ENCODE measurements at regions not wholly inside any gene's neighbourhood (a gene's known extent, or its start where the extent isn't known, plus 50 kb on each side); places are given as distances from the start of the nearest gene placed in this dataset.

DNA sequence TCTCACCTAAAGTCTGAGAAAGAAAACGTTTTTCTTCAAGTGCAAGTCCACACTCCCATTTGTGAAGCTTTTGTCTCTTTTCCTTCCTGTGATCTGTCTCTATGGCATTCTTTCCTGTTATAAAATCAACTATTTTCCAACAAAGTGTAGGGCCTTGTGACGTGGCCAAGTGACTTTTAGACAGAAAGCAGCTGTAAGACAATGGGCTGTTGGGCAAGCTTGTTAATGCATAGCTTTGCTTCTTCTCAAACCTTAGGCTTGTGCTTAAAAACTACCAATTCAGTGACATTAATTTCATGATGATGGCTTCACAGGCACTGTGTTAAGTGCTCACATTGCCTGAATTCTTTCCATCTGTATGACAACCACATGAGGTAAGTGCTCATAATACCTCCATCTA lies 83.5 kb downstream of the VCY1B start:
- Histone ChIP-seq H3K4me3 (ENCODE audit: low read length) (no peak overlapping the region), H3K36me3 (ENCODE audit: control insufficient read depth, insufficient read depth, low read length) (no peaks in the 10 kb centered on the region), H3K27me3 (ENCODE audit: control insufficient read depth, insufficient read depth, low read length) (no peaks in the 10 kb centered on the region), H3K27ac (ENCODE audit: low read length) (no peak overlapping the region), H3K4me1 (ENCODE audit: control insufficient read depth, insufficient read depth, low read length) (no peaks in the 10 kb centered on the region), H3K9me3 (ENCODE audit: control insufficient read depth, insufficient read depth, low read length) (no peaks in the 10 kb centered on the region)
- DNase-seq (ENCODE audit: low read depth, low spot score), result no peak
- no CpG with 5 or more reads among the region's 2 CpGs for WGBS (ENCODE audit: insufficient coverage, insufficient read length)

DNA sequence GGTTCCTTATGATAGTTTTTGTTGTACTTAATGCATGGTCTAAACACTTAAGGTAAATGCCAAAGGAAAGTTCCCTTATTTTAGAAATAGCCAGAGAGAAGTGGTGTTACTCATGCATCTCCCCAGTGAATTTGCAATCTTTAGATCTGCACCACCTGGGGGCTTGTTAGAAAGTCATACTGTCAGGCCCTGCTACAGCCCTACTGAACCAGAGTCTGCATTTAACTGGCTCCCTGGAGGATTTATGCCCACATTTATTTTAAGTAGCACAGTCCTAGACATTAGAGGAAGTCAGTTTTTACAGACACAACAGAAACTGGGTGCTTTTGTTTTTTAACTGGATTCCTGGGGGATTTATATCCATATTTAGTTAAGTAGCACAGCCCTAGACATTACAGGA lies 89.6 kb downstream of the VCY1B start:
- Histone ChIP-seq H3K27me3 (ENCODE audit: control insufficient read depth, insufficient read depth, low read length) (no peaks in the 10 kb centered on the region), H3K36me3 (ENCODE audit: control insufficient read depth, insufficient read depth, low read length) (no peaks in the 10 kb centered on the region), H3K4me3 (ENCODE audit: low read length) (no peak overlapping the region), H3K27ac (ENCODE audit: low read length) (no peak overlapping the region), H3K4me1 (ENCODE audit: control insufficient read depth, insufficient read depth, low read length) (no peaks in the 10 kb centered on the region), H3K9me3 (ENCODE audit: control insufficient read depth, insufficient read depth, low read length) (no peaks in the 10 kb centered on the region)
- DNase-seq (ENCODE audit: low read depth, low spot score), result no peak

DNA sequence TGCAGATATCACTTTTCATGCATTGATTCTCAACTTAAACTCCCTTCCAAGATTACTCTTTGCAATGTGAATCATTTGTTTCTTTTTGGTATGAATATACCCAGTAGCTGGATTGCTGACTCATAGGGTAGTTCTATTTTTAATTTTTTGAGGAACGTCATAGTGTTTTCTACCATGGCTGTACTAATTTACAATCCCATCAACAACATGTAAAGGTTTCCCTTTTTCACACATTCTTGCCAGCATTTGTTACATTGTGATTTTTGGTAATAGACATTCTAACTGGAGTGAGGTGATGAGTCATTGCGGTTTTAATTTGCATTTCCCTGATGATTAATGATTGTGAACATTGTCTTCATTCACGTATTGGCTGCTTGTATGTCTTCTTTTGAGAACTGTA lies 126.7 kb downstream of the VCY1B start:
- no peak for DNase-seq (ENCODE audit: low read depth, low spot score)
- H3K4me3 ChIP-seq (ENCODE audit: low read length), result no peak overlapping the region

DNA sequence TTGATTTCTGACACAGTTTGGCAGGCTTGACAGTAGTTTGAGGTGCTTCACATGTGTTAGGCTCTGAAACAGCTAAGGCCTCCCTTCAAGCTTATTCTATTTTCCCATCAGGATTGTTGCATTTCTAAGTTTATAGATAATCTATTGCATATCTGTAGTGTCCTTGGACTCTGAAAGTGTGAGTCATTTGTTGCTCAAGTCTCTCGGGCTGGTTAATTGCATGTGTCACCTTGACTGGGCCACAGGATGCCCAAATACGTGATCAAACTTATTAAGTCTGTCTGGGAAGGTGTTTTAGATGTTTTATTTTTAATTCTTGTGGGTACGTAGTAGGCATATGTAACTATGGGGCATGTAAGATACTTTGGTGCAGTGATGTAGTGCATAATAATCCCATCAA lies 166.0 kb downstream of the VCY1B start:
- no CpG with 5 or more reads among the region's 3 CpGs for WGBS (ENCODE audit: insufficient coverage, insufficient read length)
- Histone ChIP-seq H3K36me3 (ENCODE audit: control insufficient read depth, insufficient read depth, low read length) (no peaks in the 10 kb centered on the region), H3K9me3 (ENCODE audit: control insufficient read depth, insufficient read depth, low read length) (no peaks in the 10 kb centered on the region), H3K4me3 (ENCODE audit: low read length) (no peak overlapping the region), H3K27ac (ENCODE audit: low read length) (no peak overlapping the region), H3K27me3 (ENCODE audit: control insufficient read depth, insufficient read depth, low read length) (no peaks in the 10 kb centered on the region), H3K4me1 (ENCODE audit: control insufficient read depth, insufficient read depth, low read length) (no peaks in the 10 kb centered on the region)
- DNase-seq (ENCODE audit: low read depth, low spot score), result no peak

More for the DNA sequence above, 126.7 kb downstream of the VCY1B start:
- no peaks in the 10 kb centered on the region for H3K9me3 ChIP-seq (ENCODE audit: control insufficient read depth, insufficient read depth, low read length)
- no peaks in the 10 kb centered on the region for H3K27me3 ChIP-seq (ENCODE audit: control insufficient read depth, insufficient read depth, low read length)
- H3K36me3 ChIP-seq (ENCODE audit: control insufficient read depth, insufficient read depth, low read length), result no peaks in the 10 kb centered on the region
- no peak overlapping the region for H3K27ac ChIP-seq (ENCODE audit: low read length)
- H3K4me1 ChIP-seq (ENCODE audit: control insufficient read depth, insufficient read depth, low read length), result no peaks in the 10 kb centered on the region
- WGBS (ENCODE audit: insufficient coverage, insufficient read length), result no CpG with 5 or more reads among the region's 3 CpGs

DNA sequence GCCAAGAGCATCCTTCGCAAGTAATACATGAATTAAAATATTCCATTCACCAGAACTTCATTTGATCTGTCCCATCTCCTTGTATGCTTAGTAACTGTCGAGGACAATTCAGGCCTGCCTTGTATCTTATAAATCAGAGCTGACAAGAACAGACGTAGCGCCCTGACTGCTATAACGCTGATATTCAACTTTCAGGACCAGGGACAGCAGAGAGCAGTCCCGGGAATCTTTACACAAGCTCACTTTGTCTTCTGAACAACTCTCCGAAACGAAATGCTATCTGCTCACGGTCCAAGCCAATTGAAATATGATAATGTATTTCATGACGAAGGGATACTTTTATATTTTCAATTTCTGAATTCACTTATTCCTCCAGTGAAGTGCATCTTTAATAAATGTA lies 175.7 kb downstream of the VCY1B start:
- WGBS (ENCODE audit: insufficient coverage, insufficient read length), result no CpG with 5 or more reads among the region's 10 CpGs
- no peaks in the 10 kb centered on the region for H3K27me3 ChIP-seq (ENCODE audit: control insufficient read depth, insufficient read depth, low read length)
- H3K36me3 ChIP-seq (ENCODE audit: control insufficient read depth, insufficient read depth, low read length), result no peaks in the 10 kb centered on the region
- H3K9me3 ChIP-seq (ENCODE audit: control insufficient read depth, insufficient read depth, low read length), result no peaks in the 10 kb centered on the region
- no peak overlapping the region for H3K4me3 ChIP-seq (ENCODE audit: low read length)
- no peak for DNase-seq (ENCODE audit: low read depth, low spot score)
- no peaks in the 10 kb centered on the region for H3K4me1 ChIP-seq (ENCODE audit: control insufficient read depth, insufficient read depth, low read length)
- H3K27ac ChIP-seq (ENCODE audit: low read length), result no peak overlapping the region

DNA sequence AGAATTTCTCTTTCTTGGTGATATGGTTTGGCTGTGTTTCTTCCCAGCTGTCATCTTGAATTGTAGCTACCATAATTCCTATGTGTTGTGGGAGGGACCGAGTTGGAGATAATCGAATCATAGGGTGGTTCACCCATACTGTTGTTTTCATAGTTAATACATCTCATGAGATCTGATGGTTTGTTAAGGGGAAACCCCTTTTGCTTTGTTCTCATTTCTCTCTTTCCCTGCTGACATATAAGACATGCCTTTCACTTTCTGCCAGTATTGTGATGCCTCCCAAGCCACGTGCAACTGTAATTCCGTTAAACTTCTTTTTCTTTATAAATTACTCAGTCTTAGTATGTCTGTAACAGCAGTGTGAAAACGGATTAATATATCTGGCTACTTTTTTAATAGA lies 179.0 kb downstream of the VCY1B start:
- Histone ChIP-seq H3K36me3 (ENCODE audit: control insufficient read depth, insufficient read depth, low read length) (no peaks in the 10 kb centered on the region), H3K9me3 (ENCODE audit: control insufficient read depth, insufficient read depth, low read length) (no peaks in the 10 kb centered on the region), H3K27ac (ENCODE audit: low read length) (no peak overlapping the region), H3K27me3 (ENCODE audit: control insufficient read depth, insufficient read depth, low read length) (no peaks in the 10 kb centered on the region), H3K4me1 (ENCODE audit: control insufficient read depth, insufficient read depth, low read length) (no peaks in the 10 kb centered on the region), H3K4me3 (ENCODE audit: low read length) (no peak overlapping the region)
- no peak for DNase-seq (ENCODE audit: low read depth, low spot score)
- WGBS (ENCODE audit: insufficient coverage, insufficient read length), result no CpG with 5 or more reads among the region's 5 CpGs

DNA sequence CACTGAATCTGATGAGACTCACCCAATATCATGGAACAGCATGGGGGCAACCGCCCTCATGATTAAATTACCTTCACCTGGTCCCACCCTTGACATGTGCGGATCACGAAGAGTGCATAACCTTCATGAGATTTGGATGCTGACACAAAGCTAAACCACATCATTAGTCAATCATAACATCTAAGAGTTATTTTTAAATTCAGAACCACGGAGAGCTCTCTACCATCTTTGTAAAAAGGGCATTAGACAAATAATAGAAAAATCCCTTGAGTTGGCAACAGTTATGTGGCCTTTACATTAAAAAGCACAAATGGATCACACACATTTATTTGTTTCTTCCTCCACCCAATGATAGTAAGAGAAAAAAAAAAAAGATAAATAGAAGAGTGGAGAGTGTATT lies 182.2 kb downstream of the VCY1B start:
- no CpG with 5 or more reads among the region's 4 CpGs for WGBS (ENCODE audit: insufficient coverage, insufficient read length)
- no peak for DNase-seq (ENCODE audit: low read depth, low spot score)
- H3K36me3 ChIP-seq (ENCODE audit: control insufficient read depth, insufficient read depth, low read length), result no peaks in the 10 kb centered on the region
- H3K4me3 ChIP-seq (ENCODE audit: low read length), result no peak overlapping the region
- no peak overlapping the region for H3K27ac ChIP-seq (ENCODE audit: low read length)
- H3K27me3 ChIP-seq (ENCODE audit: control insufficient read depth, insufficient read depth, low read length), result no peaks in the 10 kb centered on the region
- no peaks in the 10 kb centered on the region for H3K4me1 ChIP-seq (ENCODE audit: control insufficient read depth, insufficient read depth, low read length)
- no peaks in the 10 kb centered on the region for H3K9me3 ChIP-seq (ENCODE audit: control insufficient read depth, insufficient read depth, low read length)

DNA sequence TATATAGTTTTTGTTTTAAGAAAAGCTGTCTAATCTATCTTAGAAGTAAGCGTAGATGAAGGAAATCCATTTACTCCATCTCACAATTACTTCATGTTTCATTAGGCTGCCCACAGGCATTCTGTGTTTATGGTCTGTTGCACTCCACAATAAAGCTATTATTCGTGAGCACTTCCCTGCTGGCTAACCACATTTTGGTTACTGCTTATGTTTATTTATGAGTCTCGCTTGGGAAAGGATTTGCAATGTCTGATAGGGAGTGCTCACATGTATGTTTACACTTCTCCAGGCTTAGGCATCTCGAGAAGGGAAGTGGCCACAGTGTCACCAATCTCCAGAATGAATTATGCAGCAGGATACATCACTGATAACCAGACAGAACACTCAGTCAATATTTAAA lies 190.9 kb downstream of the VCY1B start:
- Histone ChIP-seq H3K4me3 (ENCODE audit: low read length) (no peak overlapping the region), H3K27me3 (ENCODE audit: control insufficient read depth, insufficient read depth, low read length) (no peaks in the 10 kb centered on the region), H3K4me1 (ENCODE audit: control insufficient read depth, insufficient read depth, low read length) (no peaks in the 10 kb centered on the region), H3K9me3 (ENCODE audit: control insufficient read depth, insufficient read depth, low read length) (no peaks in the 10 kb centered on the region), H3K27ac (ENCODE audit: low read length) (no peak overlapping the region), H3K36me3 (ENCODE audit: control insufficient read depth, insufficient read depth, low read length) (no peaks in the 10 kb centered on the region)
- no peak for DNase-seq (ENCODE audit: low read depth, low spot score)
- WGBS (ENCODE audit: insufficient coverage, insufficient read length), result no CpG with 5 or more reads among the region's 4 CpGs

DNA sequence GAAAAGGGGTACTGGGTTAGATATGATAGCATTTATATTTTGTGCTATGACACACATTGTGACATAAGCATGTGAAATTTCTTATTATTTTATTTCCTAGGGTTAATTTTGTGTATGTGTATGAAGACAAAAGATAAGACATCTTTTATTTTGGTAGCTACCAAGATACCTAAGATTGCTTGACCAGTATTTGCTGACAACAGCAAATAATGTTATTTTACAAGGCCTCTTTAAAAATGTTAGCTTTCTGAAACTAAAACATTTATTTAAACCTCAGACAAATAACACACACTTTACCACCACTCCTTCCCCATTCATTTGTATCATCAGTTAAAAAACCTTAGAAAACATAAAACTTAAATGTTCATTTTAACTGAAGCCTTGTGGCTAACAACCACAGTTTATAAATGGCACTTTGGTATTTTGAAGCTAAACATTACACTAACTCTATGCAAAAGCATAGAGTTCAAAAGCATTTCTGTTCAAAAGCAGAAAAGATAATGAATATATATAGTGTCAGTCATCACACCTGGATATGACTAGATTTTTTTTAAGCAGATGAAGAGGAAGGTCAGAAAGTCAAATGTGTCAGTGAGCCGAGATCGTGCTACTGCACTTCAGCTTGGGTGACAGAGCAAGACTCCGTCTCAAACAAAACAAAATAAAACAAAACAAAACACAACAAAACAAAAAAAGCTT lies 193.0 kb downstream of the VCY1B start:
- Histone ChIP-seq H3K27me3 (ENCODE audit: control insufficient read depth, insufficient read depth, low read length) (no peaks in the 10 kb centered on the region), H3K9me3 (ENCODE audit: control insufficient read depth, insufficient read depth, low read length) (no peaks in the 10 kb centered on the region), H3K4me3 (ENCODE audit: low read length) (no peak overlapping the region), H3K27ac (ENCODE audit: low read length) (no peak overlapping the region), H3K36me3 (ENCODE audit: control insufficient read depth, insufficient read depth, low read length) (no peaks in the 10 kb centered on the region), H3K4me1 (ENCODE audit: control insufficient read depth, insufficient read depth, low read length) (no peaks in the 10 kb centered on the region)
- no peak for DNase-seq (ENCODE audit: low read depth, low spot score)
- WGBS (ENCODE audit: insufficient coverage, insufficient read length), result no CpG with 5 or more reads among the region's 3 CpGs

DNA sequence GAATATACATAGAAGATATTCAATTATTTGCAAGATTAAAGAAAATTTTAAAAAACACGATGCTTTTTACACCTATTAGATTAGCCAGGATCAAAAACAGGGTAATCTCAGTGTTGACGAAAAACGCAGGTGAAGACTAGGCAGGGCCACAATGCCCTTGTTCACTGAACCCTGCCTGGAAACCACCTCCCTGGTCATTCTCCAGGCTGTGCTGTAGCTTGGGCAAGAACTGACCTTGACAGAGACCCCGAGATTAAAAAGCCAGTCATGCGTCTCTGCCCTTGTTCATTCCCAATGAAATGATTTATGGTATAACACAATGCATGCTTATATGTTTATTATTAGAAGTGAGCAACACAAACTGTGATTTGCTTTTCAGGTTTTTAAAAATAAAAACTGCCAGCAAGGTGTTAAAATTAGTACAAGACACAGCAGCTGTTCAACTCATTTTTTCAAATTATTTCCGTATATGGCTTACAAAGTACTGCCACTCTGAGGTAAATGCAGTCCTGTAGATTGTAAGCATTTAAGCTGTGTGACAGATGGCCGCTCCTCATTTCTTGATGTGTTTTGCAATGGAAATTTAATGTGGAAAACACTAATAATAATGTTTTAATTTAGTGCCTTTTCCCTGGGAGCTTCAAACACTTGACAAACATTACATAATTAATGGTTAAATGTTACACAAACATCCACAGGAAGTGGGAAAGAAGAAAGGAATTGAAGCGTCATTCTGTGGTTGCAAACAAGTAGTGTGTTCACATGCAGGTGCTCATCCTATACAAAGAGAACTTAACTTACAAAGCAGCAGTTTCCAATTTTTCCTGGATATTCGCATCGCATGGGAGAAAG lies 200.2 kb downstream of the VCY1B start:
- no CpG with 5 or more reads among the region's 10 CpGs for WGBS (ENCODE audit: insufficient coverage, insufficient read length)
- DNase-seq (ENCODE audit: low read depth, low spot score), result no peak
- H3K27me3 ChIP-seq (ENCODE audit: control insufficient read depth, insufficient read depth, low read length), result no peaks in the 10 kb centered on the region
- no peaks in the 10 kb centered on the region for H3K9me3 ChIP-seq (ENCODE audit: control insufficient read depth, insufficient read depth, low read length)
- H3K4me1 ChIP-seq (ENCODE audit: control insufficient read depth, insufficient read depth, low read length), result no peaks in the 10 kb centered on the region
- no peak overlapping the region for H3K4me3 ChIP-seq (ENCODE audit: low read length)
- H3K27ac ChIP-seq (ENCODE audit: low read length), result no peak overlapping the region
- no peaks in the 10 kb centered on the region for H3K36me3 ChIP-seq (ENCODE audit: control insufficient read depth, insufficient read depth, low read length)

DNA sequence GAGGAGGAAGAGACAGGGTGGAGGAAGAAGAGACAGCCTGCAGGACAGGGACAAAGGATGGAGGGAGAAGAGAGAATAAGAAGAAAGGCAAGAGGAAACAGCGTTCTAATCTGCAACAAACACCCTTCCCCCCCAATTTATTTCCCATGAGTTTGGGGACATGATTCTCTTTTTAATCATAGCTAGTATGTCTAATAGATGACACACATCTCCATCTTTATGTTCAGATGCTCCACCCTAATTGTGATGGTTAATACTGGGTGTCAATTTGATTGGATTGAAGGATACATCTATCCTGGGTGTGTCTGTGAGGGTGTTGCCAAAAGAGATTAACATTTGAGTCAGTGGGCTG lies 200.8 kb downstream of the VCY1B start:
- DNase-seq (ENCODE audit: low read depth, low spot score), result no peak
- no peaks in the 10 kb centered on the region for H3K4me1 ChIP-seq (ENCODE audit: control insufficient read depth, insufficient read depth, low read length)
- WGBS (ENCODE audit: insufficient coverage, insufficient read length), result no CpG with 5 or more reads among the region's 1 CpG
- no peaks in the 10 kb centered on the region for H3K27me3 ChIP-seq (ENCODE audit: control insufficient read depth, insufficient read depth, low read length)
- no peak overlapping the region for H3K27ac ChIP-seq (ENCODE audit: low read length)
- no peak overlapping the region for H3K4me3 ChIP-seq (ENCODE audit: low read length)
- no peaks in the 10 kb centered on the region for H3K36me3 ChIP-seq (ENCODE audit: control insufficient read depth, insufficient read depth, low read length)
- no peaks in the 10 kb centered on the region for H3K9me3 ChIP-seq (ENCODE audit: control insufficient read depth, insufficient read depth, low read length)
